HuH-7.5 (cell line): ENCODE measurements at regions not wholly inside any gene's neighbourhood (a gene's known extent, or its start where the extent isn't known, plus 50 kb on each side); places are given as distances from the start of the nearest gene placed in this dataset.
A peak's percentile ranks its signal among the peaks of the same experiment; 100 is the strongest.

Source experiments
- DNase-seq: peaks from one replicate; pipeline ENCODE4 v3.0.0; 2011; ENCODE audit warnings: low spot score

- DNase-seq, result no peak
Observed at GRCh38 chr14:85391455-85391854, 138.5 kb upstream of the FLRT2 start.

GRCh38 chr14:85391892-85392291 is 138.1 kb upstream of the FLRT2 start:
- no peak for DNase-seq

- no peak for DNase-seq
Observed at GRCh38 chr14:85399186-85399585, 130.8 kb upstream of the FLRT2 start.

- DNase-seq, result no peak
Observed at GRCh38 chr14:85400678-85401077, 129.3 kb upstream of the FLRT2 start.

GRCh38 chr14:85401384-85401783 is 128.6 kb upstream of the FLRT2 start:
- DNase-seq, result no peak

GRCh38 chr14:85402569-85403162 is 127.3 kb upstream of the FLRT2 start:
- DNase-seq, result no peak

GRCh38 chr14:85409481-85410210 is 120.3 kb upstream of the FLRT2 start:
- no peak for DNase-seq

- DNase-seq, result no peak
Observed at GRCh38 chr14:85412756-85413155, 117.2 kb upstream of the FLRT2 start.

DNA sequence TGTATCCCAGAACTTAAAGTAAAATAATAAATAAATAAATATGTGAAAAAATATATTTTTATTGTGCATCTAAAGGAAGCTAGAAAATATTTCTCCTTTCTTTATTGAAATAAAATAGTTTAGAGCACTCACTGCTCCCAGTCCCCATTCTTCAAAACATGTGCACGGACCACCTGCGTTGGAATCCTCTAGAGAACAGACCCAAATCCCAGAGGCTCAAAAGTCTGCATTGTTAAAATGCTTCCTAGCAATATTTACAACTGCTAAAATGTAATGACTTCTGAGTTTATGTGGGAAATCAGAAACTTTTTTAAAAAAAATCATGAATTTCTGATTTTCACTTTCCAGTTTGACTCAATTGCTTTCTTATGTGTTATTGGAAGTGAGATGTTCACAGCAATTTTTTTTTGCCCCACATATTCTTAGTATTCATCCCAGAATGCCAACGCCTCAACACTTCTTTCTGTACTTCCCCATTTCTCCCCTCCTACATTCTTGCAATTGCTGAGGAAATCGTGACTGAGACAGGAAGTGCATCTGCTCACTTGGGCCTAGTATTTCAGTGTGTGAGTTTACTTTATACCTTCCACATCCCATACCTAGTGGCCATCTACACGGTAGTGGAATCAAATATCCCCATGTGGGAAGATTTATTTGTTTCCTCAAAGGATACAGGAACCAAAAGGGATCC is 116.0 kb upstream of the FLRT2 start:
- DNase-seq, result no peak

DNA sequence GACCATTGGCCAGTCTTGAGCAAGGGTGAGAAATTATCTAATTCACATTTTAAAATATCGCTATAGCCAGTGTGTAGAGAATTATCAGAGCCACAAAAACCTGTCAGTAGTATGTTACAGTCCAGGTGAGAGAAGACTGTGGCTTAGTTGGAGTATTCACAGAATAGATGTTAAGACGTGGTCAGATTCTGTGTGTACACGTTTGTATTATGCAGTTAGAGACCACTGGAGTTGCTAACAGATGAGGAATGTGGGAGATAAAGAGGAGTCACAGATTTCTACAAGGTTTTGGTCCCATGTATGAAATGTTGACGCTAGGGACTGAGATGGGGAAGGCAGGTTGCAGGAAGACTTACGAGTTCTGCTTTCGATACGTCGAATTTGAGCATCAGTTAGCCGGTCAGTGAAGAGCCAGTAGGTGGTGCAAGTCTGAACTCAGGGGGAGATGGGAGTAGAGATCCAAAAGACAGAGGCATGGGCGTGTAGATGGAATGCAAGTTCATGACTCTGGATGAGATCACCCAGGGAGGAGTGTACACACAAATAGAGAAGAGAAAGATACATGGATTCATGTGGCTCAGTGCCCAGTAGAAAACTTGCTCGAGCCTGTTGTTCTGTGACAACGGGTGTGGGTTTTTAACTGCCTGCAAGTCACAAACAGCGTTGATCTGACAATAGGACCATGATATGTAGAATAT is 114.8 kb upstream of the FLRT2 start:
- DNase-seq, result peak; percentile 21

GRCh38 chr14:85416771-85417170 is 113.2 kb upstream of the FLRT2 start:
- no peak for DNase-seq

DNA sequence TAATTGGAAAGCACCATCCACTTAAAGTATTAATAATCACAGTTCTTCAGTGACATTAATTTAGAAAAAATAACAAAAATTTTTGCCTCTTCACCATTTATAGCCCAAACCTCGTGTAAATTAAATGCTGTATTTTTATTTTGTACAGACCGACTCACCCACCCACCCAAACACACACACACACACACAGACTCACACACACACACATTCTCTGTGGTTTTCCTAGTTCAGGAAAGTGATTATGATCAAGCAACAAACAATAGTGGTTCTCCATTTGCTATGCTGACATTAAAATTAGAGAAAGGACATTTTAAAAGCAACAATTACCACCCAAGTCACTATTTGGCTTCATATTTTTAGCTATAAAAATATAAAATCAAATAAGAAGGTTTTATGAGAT is 112.5 kb upstream of the FLRT2 start:
- no peak for DNase-seq

DNA sequence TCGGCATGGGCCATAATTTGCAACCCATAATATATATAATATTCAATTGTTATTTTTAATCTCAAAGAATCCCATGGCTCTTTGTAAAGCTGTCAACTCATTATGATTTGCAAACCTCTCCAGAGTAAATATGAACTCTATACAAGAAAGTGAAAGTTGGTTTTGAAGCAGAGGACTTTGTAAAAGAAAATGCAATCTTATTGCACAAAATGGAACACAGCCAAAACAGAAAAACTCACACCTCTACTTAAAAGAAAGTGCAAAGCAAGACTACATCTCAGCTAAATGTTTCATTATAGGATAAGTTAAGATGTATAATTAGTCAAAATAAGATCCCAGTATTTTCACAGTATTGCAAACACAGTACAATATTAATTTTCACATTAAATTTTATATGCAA is 111.2 kb upstream of the FLRT2 start:
- DNase-seq, result no peak

DNA sequence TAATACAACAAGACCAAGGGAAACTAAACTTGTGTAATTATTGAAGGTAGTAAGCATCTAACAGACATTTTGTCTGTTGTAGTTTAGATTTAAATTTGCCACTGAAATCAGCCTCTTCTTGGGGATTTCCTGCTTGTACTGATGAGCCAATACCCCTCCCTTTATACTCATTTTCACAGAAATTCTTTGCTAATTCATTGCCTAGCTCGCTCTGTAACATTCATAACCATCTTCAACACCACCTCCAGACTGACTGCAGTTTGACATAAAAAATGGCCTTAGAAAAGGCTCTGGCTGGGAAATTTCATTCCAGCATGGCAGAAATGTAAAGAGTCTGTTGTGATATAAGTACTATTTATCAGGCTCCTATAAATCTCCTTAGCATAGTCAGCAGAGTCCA is 109.7 kb upstream of the FLRT2 start:
- DNase-seq, result no peak

DNA sequence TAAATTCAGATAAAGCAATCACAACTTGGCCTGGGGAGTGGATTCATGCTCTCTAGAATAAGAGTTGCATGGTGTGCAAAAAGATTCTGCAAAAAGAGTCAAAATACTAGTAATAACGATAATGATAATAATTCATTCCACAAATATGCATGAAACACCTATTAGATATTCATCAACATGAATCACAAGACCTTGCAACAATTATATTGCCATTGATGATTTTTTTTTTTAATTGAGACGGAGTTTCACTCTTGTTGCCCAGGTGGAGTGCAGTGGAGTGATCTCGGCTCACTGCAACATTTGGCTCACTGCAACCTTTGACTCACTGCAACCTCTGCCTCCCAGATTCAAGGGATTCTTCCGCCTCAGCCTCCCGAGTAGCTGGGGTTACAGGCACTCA is 109.2 kb upstream of the FLRT2 start:
- DNase-seq, result no peak

DNA sequence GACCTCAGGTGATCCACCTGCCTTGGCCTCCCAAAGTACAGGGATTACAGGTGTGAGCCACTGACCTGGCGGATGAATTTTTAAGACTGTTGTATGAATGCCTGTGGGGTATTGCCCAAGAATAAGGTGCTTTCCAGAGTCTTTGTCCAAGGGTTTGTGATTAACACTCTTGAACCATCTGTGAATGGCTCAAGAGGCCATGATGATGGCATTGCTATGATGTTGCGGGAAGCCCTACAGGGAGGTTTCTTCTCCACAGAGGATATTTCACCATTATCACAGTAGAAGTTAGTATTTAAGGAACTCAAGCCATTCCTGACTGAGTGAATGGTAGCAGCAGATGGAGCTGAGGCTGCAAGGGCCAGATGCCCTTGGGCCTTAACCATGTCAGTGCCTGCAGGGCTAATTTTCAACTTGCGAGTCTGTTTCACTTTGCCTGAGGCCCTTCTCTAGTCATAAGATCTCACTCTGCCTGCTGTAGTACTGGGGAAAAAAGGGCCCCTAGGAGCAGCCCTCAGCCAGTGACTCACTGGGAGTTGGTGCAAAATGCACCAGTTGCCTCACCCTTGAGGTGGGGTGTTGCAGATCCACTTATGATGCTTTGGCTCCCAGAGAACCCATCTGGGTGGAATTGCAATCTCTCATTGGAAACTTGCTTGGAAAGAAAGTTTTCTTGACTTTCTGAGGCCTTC is 108.6 kb upstream of the FLRT2 start:
- no peak for DNase-seq

DNA sequence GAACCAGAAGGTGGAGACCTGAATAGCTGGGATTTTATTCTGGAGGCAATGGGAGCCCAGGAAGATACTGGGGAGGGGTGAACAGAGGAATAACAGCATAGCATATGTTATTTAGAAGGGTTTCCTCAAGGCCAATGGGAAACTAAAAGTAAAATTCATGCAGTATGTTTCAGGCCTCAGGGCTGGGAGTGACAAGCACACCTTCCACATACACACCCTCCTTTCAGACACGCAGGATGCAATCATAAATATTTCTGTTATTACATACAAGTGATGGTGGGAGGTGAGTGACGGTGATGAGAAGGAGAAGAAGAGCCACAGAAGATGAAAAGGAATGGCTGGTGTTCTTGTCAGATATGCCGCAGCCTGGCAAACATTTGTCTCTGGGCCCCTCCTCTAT is 106.1 kb upstream of the FLRT2 start:
- no peak for DNase-seq

GRCh38 chr14:85425507-85425906 is 104.4 kb upstream of the FLRT2 start:
- DNase-seq, result no peak

GRCh38 chr14:85426068-85426935 is 103.6 kb upstream of the FLRT2 start:
- no peak for DNase-seq

GRCh38 chr14:85428926-85429325 is 101.0 kb upstream of the FLRT2 start:
- no peak for DNase-seq

DNA sequence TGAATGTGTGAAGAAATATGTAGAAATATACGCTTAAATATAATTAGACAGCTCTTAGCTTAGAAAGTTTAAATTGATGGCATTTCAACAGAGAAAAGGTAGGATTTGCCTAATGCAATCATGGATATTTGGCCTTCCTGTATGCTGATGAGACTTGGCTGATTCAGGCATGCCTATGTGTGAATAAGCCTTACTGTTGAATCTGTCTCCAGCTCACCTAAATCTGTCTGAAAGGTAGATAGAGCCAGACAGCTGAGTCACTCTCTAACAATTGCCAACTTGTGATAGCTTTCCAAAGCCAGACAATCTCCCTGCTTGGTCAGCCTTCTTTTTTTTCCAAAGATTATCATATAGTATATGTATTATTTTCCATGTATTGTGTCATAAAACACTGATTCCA is 92.8 kb upstream of the FLRT2 start:
- no peak for DNase-seq
